Aorta (tissue), 5 donors: ENCODE measurements at regions not wholly inside any gene's neighbourhood (a gene's known extent, or its start where the extent isn't known, plus 50 kb on each side); places are given as distances from the start of the nearest gene placed in this dataset.

Experiments used
- ATAC-seq: fragments of 200-7000 bp; cut with Tn5 transposase; one replicate; pipeline ENCODE4 v1.9.1; 2022; ENCODE audit warnings: moderate library complexity; ENCODE audit not compliant: low FRiP score
- DNase-seq, 2 donors: peaks; one replicate each; pipeline ENCODE4 v3.0.0-alpha.2; 2020
- H3K27ac ChIP-seq, 2 donors: one replicate each; pipeline ENCODE4 v1.5.1; 2013; ENCODE audit warnings: low read length in 2 of 2, mild to moderate bottlenecking in 2 of 2, moderate library complexity in 2 of 2, control low read depth in 1 of 2, inconsistent platforms in 1 of 2, low read depth in 1 of 2
- H3K27me3 ChIP-seq, 2 donors: one replicate each; pipeline ENCODE4 v1.6.1; 2013; ENCODE audit warnings: control low read depth in 1 of 2, low read length in 1 of 2, mild to moderate bottlenecking in 1 of 2, moderate library complexity in 1 of 2; ENCODE audit not compliant: insufficient read depth in 2 of 2, control insufficient read depth in 1 of 2
- H3K36me3 ChIP-seq, 2 donors: one replicate each; pipeline ENCODE4 v1.6.1; 2013; ENCODE audit warnings: control low read depth in 1 of 2, low read length in 1 of 2, mild to moderate bottlenecking in 1 of 2; ENCODE audit not compliant: insufficient read depth in 2 of 2, control insufficient read depth in 1 of 2
- H3K4me1 ChIP-seq, 2 donors: one replicate each; pipeline ENCODE4 v1.6.1; 2013; ENCODE audit warnings: low read length in 2 of 2, control low read depth in 1 of 2, mild to moderate bottlenecking in 1 of 2, moderate library complexity in 1 of 2; ENCODE audit not compliant: insufficient read depth in 2 of 2, control insufficient read depth in 1 of 2
- H3K4me3 ChIP-seq, 2 donors: one replicate each; pipeline ENCODE4 v1.5.1; 2013; ENCODE audit warnings: low read length in 2 of 2, control low read depth in 1 of 2, mild to moderate bottlenecking in 1 of 2
- H3K9me3 ChIP-seq: one replicate; pipeline ENCODE4 v1.6.1; 2013; ENCODE audit warnings: mild to moderate bottlenecking, low read length; ENCODE audit not compliant: control insufficient read depth
- WGBS, 2 donors: extraction: QIAGEN DNeasy Blood & Tissue Kit; methylation state at CpG; one replicate each; pipeline ENCODE4 v1.1.7; 2013; 5-methylcytosine and 5-hydroxymethylcytosine counted together
- intact Hi-C, 2 donors: fragments of 100-400 bp; cut with DNase I; formaldehyde crosslinking; loops; one replicate each; pipeline versions ENCODE4 v1.14.2 to v1.15.0; 2022
- donor health status: healthy with polysubstance abuse.
- donor health status: Bipolar disorder and iron deficiency.
- donor health status: DM: no; HTN: no; CAD: no.
- donor health status: DM: no; HTN: no; CAD: no.
- donor health status: DM: yes; HTN: yes; CAD: no.

- Histone ChIP-seq H3K4me1 (no peaks in the 10 kb centered on the region), H3K27ac (no peak overlapping the region), H3K4me3 (no peak overlapping the region), H3K27me3 (no peaks in the 10 kb centered on the region), H3K9me3 (peaks cover 2% of the 10 kb centered on the region), H3K36me3 (no peaks in the 10 kb centered on the region)
- WGBS, 2 donors, result 70 to 77% methylated on average over 4 of the region's 4 CpGs
- DNase-seq, result peak in 1 of 2 donors; percentile 44
- intact Hi-C loops, result no loop called here
- no peak for ATAC-seq
Observed at GRCh38 chr3:18609187-18609586, 184.0 kb upstream of the SATB1 start.

GRCh38 chr3:18597919-18598318 is 172.8 kb upstream of the SATB1 start:
- H3K36me3 ChIP-seq, result no peaks in the 10 kb centered on the region
- H3K4me1 ChIP-seq, result no peaks in the 10 kb centered on the region
- no peak overlapping the region for H3K4me3 ChIP-seq
- peaks cover 2% of the 10 kb centered on the region for H3K9me3 ChIP-seq
- DNase-seq (no peak), ATAC-seq (no peak)
- 88% methylated on average over 4 of the region's 4 CpGs for WGBS, 2 donors
- no peak overlapping the region for H3K27ac ChIP-seq
- intact Hi-C loops, result no loop called here
- H3K27me3 ChIP-seq, result no peaks in the 10 kb centered on the region

- intact Hi-C loops, result no loop called here
- WGBS, 2 donors, result 0 to 2% methylated on average over 1 of the region's 1 CpG
- H3K4me1 ChIP-seq, result no peaks in the 10 kb centered on the region
- H3K36me3 ChIP-seq, result no peaks in the 10 kb centered on the region
- peaks cover 2% of the 10 kb centered on the region for H3K9me3 ChIP-seq
- no peak overlapping the region for H3K4me3 ChIP-seq
- ATAC-seq (no peak), DNase-seq (no peak)
- no peak overlapping the region for H3K27ac ChIP-seq
- H3K27me3 ChIP-seq, result no peaks in the 10 kb centered on the region
Observed at GRCh38 chr3:18593231-18593630, 168.1 kb upstream of the SATB1 start.

- H3K9me3 ChIP-seq, result no peaks in the 10 kb centered on the region
- ATAC-seq (no peak), DNase-seq (no peak)
- H3K4me1 ChIP-seq, result no peaks in the 10 kb centered on the region
- no peak overlapping the region for H3K4me3 ChIP-seq
- H3K27me3 ChIP-seq, result no peaks in the 10 kb centered on the region
- H3K36me3 ChIP-seq, result no peaks in the 10 kb centered on the region
- H3K27ac ChIP-seq, result no peak overlapping the region
- WGBS, 2 donors, result 58 to 59% methylated on average over 3 of the region's 3 CpGs
- intact Hi-C loops, result no loop called here
Observed at GRCh38 chr3:18591120-18591519, 166.0 kb upstream of the SATB1 start.

GRCh38 chr3:18586076-18586475 is 160.9 kb upstream of the SATB1 start:
- DNase-seq, result no peak

GRCh38 chr3:18585004-18585968 is 160.1 kb upstream of the SATB1 start:
- no peaks in the 10 kb centered on the region for H3K36me3 ChIP-seq
- ATAC-seq, result no peak
- no peak for DNase-seq
- no peaks in the 10 kb centered on the region for H3K4me1 ChIP-seq
- H3K4me3 ChIP-seq, result no peak overlapping the region
- H3K27me3 ChIP-seq, result no peaks in the 10 kb centered on the region
- intact Hi-C loops, result no loop called here
- H3K27ac ChIP-seq, result no peak overlapping the region
- WGBS, 2 donors, result 86 to 88% methylated on average over 1 of the region's 1 CpG
- no peaks in the 10 kb centered on the region for H3K9me3 ChIP-seq

More at GRCh38 chr3:18586076-18586475, 160.9 kb upstream of the SATB1 start:
- Histone ChIP-seq H3K27me3 (no peaks in the 10 kb centered on the region), H3K4me1 (no peaks in the 10 kb centered on the region), H3K4me3 (no peak overlapping the region), H3K36me3 (no peaks in the 10 kb centered on the region), H3K9me3 (no peaks in the 10 kb centered on the region), H3K27ac (no peak overlapping the region)
- intact Hi-C loops, result no loop called here
- no peak for ATAC-seq
- WGBS, 2 donors, result 86 to 88% methylated on average over 2 of the region's 2 CpGs

GRCh38 chr3:18580268-18580667 is 155.1 kb upstream of the SATB1 start:
- 67 to 91% methylated on average over 2 of the region's 2 CpGs for WGBS, 2 donors
- DNase-seq (no peak), ATAC-seq (no peak)
- intact Hi-C loops, result no loop called here
- no peaks in the 10 kb centered on the region for H3K9me3 ChIP-seq
- no peaks in the 10 kb centered on the region for H3K4me1 ChIP-seq
- no peak overlapping the region for H3K27ac ChIP-seq
- H3K36me3 ChIP-seq, result no peaks in the 10 kb centered on the region
- no peak overlapping the region for H3K4me3 ChIP-seq
- H3K27me3 ChIP-seq, result peaks cover 0 to 2% of the 10 kb centered on the region in 2 donors

GRCh38 chr3:18579661-18580060 is 154.5 kb upstream of the SATB1 start:
- no peaks in the 10 kb centered on the region for H3K36me3 ChIP-seq
- H3K9me3 ChIP-seq, result no peaks in the 10 kb centered on the region
- H3K27me3 ChIP-seq, result peaks cover 0 to 2% of the 10 kb centered on the region in 2 donors
- no peak for DNase-seq
- no peaks in the 10 kb centered on the region for H3K4me1 ChIP-seq
- ATAC-seq, result no peak
- intact Hi-C loops, result no loop called here
- no peak overlapping the region for H3K27ac ChIP-seq
- WGBS, 2 donors, result 30 to 44% methylated on average over 3 of the region's 3 CpGs
- H3K4me3 ChIP-seq, result no peak overlapping the region

- DNase-seq (no peak), ATAC-seq (no peak)
- WGBS, 2 donors, result 78 to 82% methylated on average over 8 of the region's 8 CpGs
- Histone ChIP-seq H3K9me3 (no peaks in the 10 kb centered on the region), H3K4me1 (no peaks in the 10 kb centered on the region), H3K4me3 (no peak overlapping the region), H3K27me3 (peaks cover 0 to 2% of the 10 kb centered on the region in 2 donors), H3K36me3 (no peaks in the 10 kb centered on the region), H3K27ac (no peak overlapping the region)
- intact Hi-C loops, result no loop called here
Observed at GRCh38 chr3:18575573-18575972, 150.4 kb upstream of the SATB1 start.
